ENCODE measurements at regions not wholly inside any gene's neighbourhood (a gene's known extent, or its start where the extent isn't known, plus 50 kb on each side); places are given as distances from the start of the nearest gene placed in this dataset.

- TF ChIP-seq, protein P1, sequence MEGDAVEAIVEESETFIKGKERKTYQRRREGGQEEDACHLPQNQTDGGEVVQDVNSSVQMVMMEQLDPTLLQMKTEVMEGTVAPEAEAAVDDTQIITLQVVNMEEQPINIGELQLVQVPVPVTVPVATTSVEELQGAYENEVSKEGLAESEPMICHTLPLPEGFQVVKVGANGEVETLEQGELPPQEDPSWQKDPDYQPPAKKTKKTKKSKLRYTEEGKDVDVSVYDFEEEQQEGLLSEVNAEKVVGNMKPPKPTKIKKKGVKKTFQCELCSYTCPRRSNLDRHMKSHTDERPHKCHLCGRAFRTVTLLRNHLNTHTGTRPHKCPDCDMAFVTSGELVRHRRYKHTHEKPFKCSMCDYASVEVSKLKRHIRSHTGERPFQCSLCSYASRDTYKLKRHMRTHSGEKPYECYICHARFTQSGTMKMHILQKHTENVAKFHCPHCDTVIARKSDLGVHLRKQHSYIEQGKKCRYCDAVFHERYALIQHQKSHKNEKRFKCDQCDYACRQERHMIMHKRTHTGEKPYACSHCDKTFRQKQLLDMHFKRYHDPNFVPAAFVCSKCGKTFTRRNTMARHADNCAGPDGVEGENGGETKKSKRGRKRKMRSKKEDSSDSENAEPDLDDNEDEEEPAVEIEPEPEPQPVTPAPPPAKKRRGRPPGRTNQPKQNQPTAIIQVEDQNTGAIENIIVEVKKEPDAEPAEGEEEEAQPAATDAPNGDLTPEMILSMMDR (IDR thresholded peaks at IDR 0.05): no peak
- TF ChIP-seq POLR2A (IDR thresholded peaks at IDR 0.05; ENCODE audit: low read depth): no peak
These were observed 338.1 kb downstream of the GPAT3 start for GRCh38 chr4:83873996-83874395.
